ENCODE measurements at regions not wholly inside any gene's neighbourhood (a gene's known extent, or its start where the extent isn't known, plus 50 kb on each side); places are given as distances from the start of the nearest gene placed in this dataset.

DNA sequence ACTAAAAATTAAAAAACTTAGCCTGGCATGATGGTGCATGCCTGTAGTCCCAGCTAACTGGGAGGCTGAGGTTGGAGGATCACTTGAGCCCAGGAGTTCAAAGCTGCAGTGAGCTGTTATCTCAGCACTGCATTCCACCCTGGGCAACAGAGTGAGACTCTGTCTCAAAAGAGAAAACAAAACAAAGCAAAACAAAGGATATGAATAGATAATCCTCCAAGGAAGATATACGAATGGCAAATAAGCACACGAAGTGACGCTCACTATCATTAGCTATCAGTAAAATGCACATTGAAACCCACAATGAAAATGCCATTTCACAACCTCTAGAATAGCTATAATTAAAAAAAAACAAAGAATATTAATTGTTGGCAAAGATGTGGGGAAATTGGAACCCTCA is 386.2 kb upstream of the CCL2 start:
- TF ChIP-seq, protein P1, sequence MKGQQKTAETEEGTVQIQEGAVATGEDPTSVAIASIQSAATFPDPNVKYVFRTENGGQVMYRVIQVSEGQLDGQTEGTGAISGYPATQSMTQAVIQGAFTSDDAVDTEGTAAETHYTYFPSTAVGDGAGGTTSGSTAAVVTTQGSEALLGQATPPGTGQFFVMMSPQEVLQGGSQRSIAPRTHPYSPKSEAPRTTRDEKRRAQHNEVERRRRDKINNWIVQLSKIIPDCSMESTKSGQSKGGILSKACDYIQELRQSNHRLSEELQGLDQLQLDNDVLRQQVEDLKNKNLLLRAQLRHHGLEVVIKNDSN (IDR thresholded peaks at IDR 0.05), result no peak
- TF ChIP-seq CEBPB (IDR thresholded peaks at IDR 0.05) (no peak), TCF12 (IDR thresholded peaks at IDR 0.05; ENCODE audit: low read depth) (no peak), MAX (IDR thresholded peaks at IDR 0.05) (no peak), YY1 (IDR thresholded peaks at IDR 0.05; ENCODE audit: low read depth) (no peak)

- TF ChIP-seq TCF12 (IDR thresholded peaks at IDR 0.05; ENCODE audit: low read depth), result no peak
- TF ChIP-seq CREB1 (IDR thresholded peaks at IDR 0.05; ENCODE audit: low read depth), result no peak
- TF ChIP-seq TAF1 (IDR thresholded peaks at IDR 0.05; ENCODE audit: low read depth), result no peak
- TF ChIP-seq RAD21 (IDR thresholded peaks at IDR 0.05; ENCODE audit: low read depth), result no peak
- TF ChIP-seq EGR1 (IDR thresholded peaks at IDR 0.05), result no peak
- TF ChIP-seq NFIC (IDR thresholded peaks at IDR 0.05), result no peak
- TF ChIP-seq, protein P1 (IDR thresholded peaks at IDR 0.05), result no peak
Observed at GRCh38 chr17:33870936-33871335, 384.1 kb upstream of the CCL2 start.

DNA sequence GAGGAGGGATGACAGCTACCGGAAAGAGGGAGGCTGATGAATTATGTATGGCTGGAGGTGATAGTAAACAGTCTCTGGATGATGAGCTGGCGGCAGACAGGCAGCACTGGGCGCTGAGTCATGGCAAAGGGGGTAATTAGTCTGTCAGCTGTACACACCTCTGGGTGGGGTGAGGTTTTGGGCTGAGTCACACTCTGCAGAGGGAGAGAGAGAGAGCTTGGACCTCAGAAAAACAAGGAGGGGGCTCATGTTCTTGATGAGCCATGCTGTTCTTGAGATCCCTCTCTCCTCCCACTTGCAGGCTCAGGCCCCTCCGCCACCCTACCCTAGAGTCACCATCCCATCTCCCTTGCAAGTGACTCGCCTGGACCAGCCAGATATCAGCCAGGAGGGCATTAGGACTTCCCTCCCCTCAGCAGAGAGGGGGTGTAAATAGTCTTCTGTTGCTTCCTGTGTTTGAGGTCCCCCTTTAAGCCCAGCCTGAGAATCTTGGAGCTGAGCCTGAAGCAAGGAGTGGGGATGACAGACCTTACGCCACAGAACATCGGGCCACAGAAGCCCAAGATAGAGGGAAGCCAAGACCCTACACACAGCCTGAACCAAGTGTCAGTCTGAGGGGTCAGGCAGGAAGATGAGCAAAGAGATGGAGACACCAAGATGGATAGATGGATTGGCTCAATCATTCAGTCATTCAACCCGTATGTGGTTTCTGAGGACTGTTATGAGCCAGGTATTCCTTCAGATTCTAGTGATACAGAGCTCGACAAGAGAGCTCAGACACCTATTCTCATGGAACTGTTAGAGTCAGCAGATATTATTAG is 383.2 kb upstream of the CCL2 start:
- TF ChIP-seq, protein P1 (IDR thresholded peaks at IDR 0.05), result no peak
- no peak for TF ChIP-seq EGR1 (IDR thresholded peaks at IDR 0.05)
- TF ChIP-seq TAF1 (IDR thresholded peaks at IDR 0.05; ENCODE audit: low read depth), result no peak

DNA sequence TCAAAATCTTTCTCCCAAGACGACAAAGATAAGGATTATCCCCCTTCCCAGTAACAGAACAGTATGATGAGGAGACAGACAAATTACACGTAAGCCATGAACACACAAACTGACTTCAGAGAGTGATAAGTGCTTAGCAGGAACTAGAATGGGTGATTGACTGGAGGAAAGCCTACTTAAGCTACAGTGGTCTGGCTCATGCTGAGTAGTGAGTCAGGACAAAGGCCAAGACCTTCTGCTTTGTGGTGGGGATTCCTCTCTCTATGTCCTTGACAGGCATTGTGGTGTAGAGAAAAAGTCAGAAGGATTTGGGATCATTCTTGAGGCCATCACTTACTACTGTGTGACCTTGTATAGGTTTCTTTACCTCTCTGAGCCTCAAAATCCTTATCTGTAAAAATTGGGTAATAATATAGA is 381.9 kb upstream of the CCL2 start:
- TF ChIP-seq TAF1 (IDR thresholded peaks at IDR 0.05; ENCODE audit: low read depth) (no peak), TCF12 (IDR thresholded peaks at IDR 0.05; ENCODE audit: low read depth) (no peak), REST (IDR thresholded peaks at IDR 0.05; ENCODE audit: low read depth) (no peak), EGR1 (IDR thresholded peaks at IDR 0.05) (no peak), CREB1 (IDR thresholded peaks at IDR 0.05; ENCODE audit: low read depth) (no peak), YY1 (IDR thresholded peaks at IDR 0.05; ENCODE audit: low read depth) (no peak), ZBTB7A (IDR thresholded peaks at IDR 0.05; ENCODE audit: low read depth) (no peak), MAX (IDR thresholded peaks at IDR 0.05) (no peak), RAD21 (IDR thresholded peaks at IDR 0.05; ENCODE audit: low read depth) (no peak), TEAD4 (IDR thresholded peaks at IDR 0.05) (no peak), NFIC (IDR thresholded peaks at IDR 0.05) (no peak), CEBPB (IDR thresholded peaks at IDR 0.05) (no peak), FOXM1 (IDR thresholded peaks at IDR 0.05; ENCODE audit: borderline replicate concordance, low read depth) (no peak)
- TF ChIP-seq, protein P1 (IDR thresholded peaks at IDR 0.05), result no peak

DNA sequence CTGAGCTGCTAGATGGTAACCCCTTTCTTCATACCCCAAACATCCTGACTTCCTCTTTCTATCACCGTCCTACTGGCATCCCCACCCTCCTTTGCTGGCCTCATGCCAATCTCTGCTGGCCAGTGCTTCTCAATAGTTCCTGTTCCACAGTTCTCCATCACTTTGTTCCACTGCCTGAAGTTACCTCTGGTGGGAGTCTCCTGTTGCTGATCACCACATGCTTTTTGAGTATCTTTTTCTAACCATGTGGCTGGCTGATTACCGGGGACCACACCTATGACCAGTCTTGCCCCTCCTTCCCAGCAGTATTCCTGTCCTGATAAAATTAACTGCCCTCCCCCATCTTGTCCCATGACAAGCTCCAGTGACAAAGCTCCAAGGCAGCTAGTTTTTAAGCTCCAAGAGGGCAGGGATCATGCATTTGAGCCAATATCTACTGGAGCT is 380.4 kb upstream of the CCL2 start:
- TF ChIP-seq CEBPB (IDR thresholded peaks at IDR 0.05), result no peak

GRCh38 chr17:33875973-33876372 is 379.1 kb upstream of the CCL2 start:
- TF ChIP-seq ZBTB7A (IDR thresholded peaks at IDR 0.05; ENCODE audit: low read depth), result no peak
- no peak for TF ChIP-seq TAF1 (IDR thresholded peaks at IDR 0.05; ENCODE audit: low read depth)
- no peak for TF ChIP-seq FOXM1 (IDR thresholded peaks at IDR 0.05; ENCODE audit: borderline replicate concordance, low read depth)
- TF ChIP-seq, protein P1 (IDR thresholded peaks at IDR 0.05), result no peak
- TF ChIP-seq NFIC (IDR thresholded peaks at IDR 0.05), result no peak
- no peak for TF ChIP-seq CREB1 (IDR thresholded peaks at IDR 0.05; ENCODE audit: low read depth)
- no peak for TF ChIP-seq YY1 (IDR thresholded peaks at IDR 0.05; ENCODE audit: low read depth)
- no peak for TF ChIP-seq RAD21 (IDR thresholded peaks at IDR 0.05; ENCODE audit: low read depth)
- no peak for TF ChIP-seq TEAD4 (IDR thresholded peaks at IDR 0.05)
- TF ChIP-seq CEBPB (IDR thresholded peaks at IDR 0.05), result no peak
- TF ChIP-seq EP300 (IDR thresholded peaks at IDR 0.05; ENCODE audit: borderline replicate concordance), result no peak
- no peak for TF ChIP-seq MAX (IDR thresholded peaks at IDR 0.05)
- TF ChIP-seq TCF12 (IDR thresholded peaks at IDR 0.05; ENCODE audit: low read depth), result no peak
- TF ChIP-seq REST (IDR thresholded peaks at IDR 0.05; ENCODE audit: low read depth), result no peak
- TF ChIP-seq EGR1 (IDR thresholded peaks at IDR 0.05), result no peak

Measured in Ishikawa (cell line).